ENCODE measurements at regions not wholly inside any gene's neighbourhood (a gene's known extent, or its start where the extent isn't known, plus 50 kb on each side); places are given as distances from the start of the nearest gene placed in this dataset.

GRCh38 chr20:43318755-43319297 is 129.1 kb upstream of the PTPRT start:
- no peak overlapping the region for H2AFZ ChIP-seq (ENCODE audit: low read depth, low read length)
- H3K36me3 ChIP-seq (ENCODE audit: insufficient read depth, low read length) = no peaks in the 10 kb centered on the region
- no peak overlapping the region for H3K27ac ChIP-seq (ENCODE audit: low read length)
- H4K20me1 ChIP-seq (ENCODE audit: insufficient read depth) = no peaks in the 10 kb centered on the region
- no peaks in the 10 kb centered on the region for H3K27me3 ChIP-seq (ENCODE audit: insufficient read depth, low read depth, low read length)
- H3K4me2 ChIP-seq (ENCODE audit: low read length) = no peak overlapping the region
- no peak for TF ChIP-seq EZH2 (IDR thresholded peaks at IDR 0.05; ENCODE audit: borderline replicate concordance, insufficient read depth, low read length, poor library complexity, severe bottlenecking)
- no peak for TF ChIP-seq EP300 (conservative IDR thresholded peaks at IDR 0.05; ENCODE audit: poor library complexity, severe bottlenecking)
- no peak for TF ChIP-seq MXI1 (conservative IDR thresholded peaks at IDR 0.05; ENCODE audit: poor library complexity, severe bottlenecking)
- no peak for TF ChIP-seq RAD21 (conservative IDR thresholded peaks at IDR 0.05)
- TF ChIP-seq REST (IDR thresholded peaks at IDR 0.05; ENCODE audit: borderline replicate concordance) = no peak
- no peak for TF ChIP-seq CTCF (IDR thresholded peaks at IDR 0.05; ENCODE audit: poor library complexity, severe bottlenecking)
- TF ChIP-seq TAF1 (IDR thresholded peaks at IDR 0.05; ENCODE audit: low read depth) = no peak
- TF ChIP-seq POLR2AphosphoS5 (IDR thresholded peaks at IDR 0.05) = no peak
- no peak for TF ChIP-seq SMC3 (conservative IDR thresholded peaks at IDR 0.05; ENCODE audit: poor library complexity)
- no peaks in the 10 kb centered on the region for H3K79me2 ChIP-seq (replicated peaks; ENCODE audit: insufficient read depth, low read length)
- no peak overlapping the region for H3K4me3 ChIP-seq (ENCODE audit: low read length)
- no peaks in the 10 kb centered on the region for H3K9me3 ChIP-seq (ENCODE audit: low read length)
- no peaks in the 10 kb centered on the region for H3K9me2 ChIP-seq (ENCODE audit: insufficient read depth, low read length)
- no peaks in the 10 kb centered on the region for H3F3A ChIP-seq (ENCODE audit: insufficient read depth, low read length, poor library complexity, severe bottlenecking)
- H3K9ac ChIP-seq (ENCODE audit: low read length) = no peak overlapping the region

GRCh38 chr20:43316271-43316670 is 126.6 kb upstream of the PTPRT start:
- no peaks in the 10 kb centered on the region for H3K36me3 ChIP-seq (ENCODE audit: insufficient read depth, low read length)
- H2AFZ ChIP-seq (ENCODE audit: low read depth, low read length) = no peak overlapping the region
- H3K4me2 ChIP-seq (ENCODE audit: low read length) = no peak overlapping the region
- H3K9me3 ChIP-seq (ENCODE audit: low read length) = no peaks in the 10 kb centered on the region
- no peak for TF ChIP-seq MXI1 (conservative IDR thresholded peaks at IDR 0.05; ENCODE audit: poor library complexity, severe bottlenecking)
- TF ChIP-seq RAD21 (conservative IDR thresholded peaks at IDR 0.05) = no peak
- TF ChIP-seq CTCF (IDR thresholded peaks at IDR 0.05; ENCODE audit: poor library complexity, severe bottlenecking) = no peak
- TF ChIP-seq EZH2 (IDR thresholded peaks at IDR 0.05; ENCODE audit: borderline replicate concordance, insufficient read depth, low read length, poor library complexity, severe bottlenecking) = no peak
- no peak for TF ChIP-seq POLR2AphosphoS5 (IDR thresholded peaks at IDR 0.05)
- TF ChIP-seq REST (IDR thresholded peaks at IDR 0.05; ENCODE audit: borderline replicate concordance) = no peak
- TF ChIP-seq TAF1 (IDR thresholded peaks at IDR 0.05; ENCODE audit: low read depth) = no peak
- no peak overlapping the region for H3K4me3 ChIP-seq (ENCODE audit: low read length)
- no peaks in the 10 kb centered on the region for H3K9me2 ChIP-seq (ENCODE audit: insufficient read depth, low read length)
- no peak overlapping the region for H3K9ac ChIP-seq (ENCODE audit: low read length)
- H3F3A ChIP-seq (ENCODE audit: insufficient read depth, low read length, poor library complexity, severe bottlenecking) = no peaks in the 10 kb centered on the region
- H4K20me1 ChIP-seq (ENCODE audit: insufficient read depth) = no peaks in the 10 kb centered on the region
- no peak overlapping the region for H3K27ac ChIP-seq (ENCODE audit: low read length)
- no peaks in the 10 kb centered on the region for H3K79me2 ChIP-seq (replicated peaks; ENCODE audit: insufficient read depth, low read length)
- H3K27me3 ChIP-seq (ENCODE audit: insufficient read depth, low read depth, low read length) = no peaks in the 10 kb centered on the region

All from neural cell (in vitro differentiated cells).